Urothelium cell line (cell line): ENCODE measurements at regions not wholly inside any gene's neighbourhood (a gene's known extent, or its start where the extent isn't known, plus 50 kb on each side); places are given as distances from the start of the nearest gene placed in this dataset.

Experiments used
- DNase-seq: peaks from one replicate; pipeline ENCODE4 v3.0.0; 2011; ENCODE audit warnings: low spot score, mixed read lengths
- FAIRE-seq: peaks from 2 replicates; lab custom pipeline; 2011; peaks lifted over from hg19 to GRCh38; lab: Jason Lieb, UNC

- no peak for FAIRE-seq
- DNase-seq, result no peak
Observed at GRCh38 chr4:132238697-132239096, 910.4 kb upstream of the PCDH10 start.

GRCh38 chr4:132240081-132240480 lies 909.0 kb upstream of the PCDH10 start:
- FAIRE-seq (no peak), DNase-seq (no peak)

GRCh38 chr4:132245319-132245718 lies 903.8 kb upstream of the PCDH10 start:
- no peak for FAIRE-seq

GRCh38 chr4:132264176-132264575 lies 884.9 kb upstream of the PCDH10 start:
- no peak for DNase-seq

More at GRCh38 chr4:132245319-132245718, 903.8 kb upstream of the PCDH10 start:
- no peak for DNase-seq

GRCh38 chr4:132266374-132266773 lies 882.7 kb upstream of the PCDH10 start:
- FAIRE-seq (no peak), DNase-seq (no peak)

More at GRCh38 chr4:132264176-132264575, 884.9 kb upstream of the PCDH10 start:
- no peak for FAIRE-seq

GRCh38 chr4:132267321-132267720 lies 881.8 kb upstream of the PCDH10 start:
- FAIRE-seq (no peak), DNase-seq (no peak)

GRCh38 chr4:132269303-132269990 lies 879.6 kb upstream of the PCDH10 start:
- no peak for FAIRE-seq
- DNase-seq, result no peak

GRCh38 chr4:132275583-132276121 lies 873.4 kb upstream of the PCDH10 start:
- DNase-seq (no peak), FAIRE-seq (no peak)

GRCh38 chr4:132276185-132276584 lies 872.9 kb upstream of the PCDH10 start:
- DNase-seq (no peak), FAIRE-seq (no peak)

- DNase-seq (no peak), FAIRE-seq (no peak)
Observed at GRCh38 chr4:132276989-132277388, 872.1 kb upstream of the PCDH10 start.

GRCh38 chr4:132281733-132282132 lies 867.4 kb upstream of the PCDH10 start:
- DNase-seq (no peak), FAIRE-seq (no peak)

- FAIRE-seq, result no peak
- DNase-seq, result no peak
Observed at GRCh38 chr4:132284910-132285426, 864.1 kb upstream of the PCDH10 start.

- FAIRE-seq (no peak), DNase-seq (no peak)
Observed at GRCh38 chr4:132297346-132297745, 851.7 kb upstream of the PCDH10 start.

- FAIRE-seq (no peak), DNase-seq (no peak)
Observed at GRCh38 chr4:132299841-132300240, 849.3 kb upstream of the PCDH10 start.

GRCh38 chr4:132312521-132312920 lies 836.6 kb upstream of the PCDH10 start:
- DNase-seq, result no peak
- FAIRE-seq, result no peak

GRCh38 chr4:132313852-132314251 lies 835.2 kb upstream of the PCDH10 start:
- no peak for FAIRE-seq

GRCh38 chr4:132316738-132317137 lies 832.4 kb upstream of the PCDH10 start:
- no peak for DNase-seq
- FAIRE-seq, result no peak

More at GRCh38 chr4:132313852-132314251, 835.2 kb upstream of the PCDH10 start:
- DNase-seq, result no peak

- FAIRE-seq (no peak), DNase-seq (no peak)
Observed at GRCh38 chr4:132317923-132318322, 831.2 kb upstream of the PCDH10 start.

- DNase-seq, result no peak
- FAIRE-seq, result no peak
Observed at GRCh38 chr4:132328761-132329160, 820.3 kb upstream of the PCDH10 start.

- no peak for FAIRE-seq
- no peak for DNase-seq
Observed at GRCh38 chr4:132330994-132331393, 818.1 kb upstream of the PCDH10 start.

- FAIRE-seq (no peak), DNase-seq (no peak)
Observed at GRCh38 chr4:132332932-132333723, 816.0 kb upstream of the PCDH10 start.

GRCh38 chr4:132333724-132334047 lies 815.4 kb upstream of the PCDH10 start:
- no peak for FAIRE-seq
- no peak for DNase-seq
